Muscle of leg (tissue), 3 donors: ENCODE measurements at regions not wholly inside any gene's neighbourhood (a gene's known extent, or its start where the extent isn't known, plus 50 kb on each side); places are given as distances from the start of the nearest gene placed in this dataset.

Experiments
- DNase-seq: peaks from one replicate; pipeline ENCODE4 v3.0.0; 2013
- H3K27ac ChIP-seq: one replicate; pipeline ENCODE4 v1.5.1; 2013; ENCODE audit warnings: mild to moderate bottlenecking, low read length, control low read depth
- H3K27me3 ChIP-seq: one replicate; pipeline ENCODE4 v1.6.1; 2013; ENCODE audit warnings: low read length; ENCODE audit not compliant: control insufficient read depth, insufficient read depth
- H3K36me3 ChIP-seq: one replicate; pipeline ENCODE4 v1.6.1; 2013; ENCODE audit warnings: low read length; ENCODE audit not compliant: control insufficient read depth, insufficient read depth
- H3K4me1 ChIP-seq: one replicate; pipeline ENCODE4 v1.6.1; 2013; ENCODE audit warnings: low read length; ENCODE audit not compliant: control insufficient read depth, insufficient read depth
- H3K4me3 ChIP-seq: one replicate; pipeline ENCODE4 v1.5.1; 2013; ENCODE audit warnings: low read length, control low read depth
- H3K9me3 ChIP-seq: replicated peaks from 2 replicates; pipeline ENCODE4 v1.6.1; 2013; ENCODE audit warnings: low read depth, low read length; ENCODE audit not compliant: control insufficient read depth
- WGBS: methylation state at CpG from one replicate; pipeline ENCODE4 v1.1.5; 2013; ENCODE audit warnings: missing lambda C conversion rate; ENCODE audit not compliant: insufficient coverage; 5-methylcytosine and 5-hydroxymethylcytosine counted together

GRCh38 chr2:238784671-238785527 is 63.0 kb upstream of the TWIST2 start:
- 14% methylated on average over 7 of the region's 17 CpGs for WGBS
- Histone ChIP-seq H3K36me3 (no peaks in the 10 kb centered on the region), H3K4me1 (peaks cover 2% of the 10 kb centered on the region), H3K27ac (no peak overlapping the region), H3K9me3 (no peaks in the 10 kb centered on the region), H3K4me3 (no peak overlapping the region), H3K27me3 (peaks cover 2% of the 10 kb centered on the region)
- peak; percentile 86 for DNase-seq

GRCh38 chr2:238785528-238785860 is 62.4 kb upstream of the TWIST2 start:
- no peak for DNase-seq
- H3K36me3 ChIP-seq: no peaks in the 10 kb centered on the region
- H3K4me3 ChIP-seq: no peak overlapping the region
- 100% methylated on average over 2 of the region's 9 CpGs for WGBS
- H3K27me3 ChIP-seq: peaks cover 5% of the 10 kb centered on the region
- H3K4me1 ChIP-seq: peaks cover 5% of the 10 kb centered on the region
- no peak overlapping the region for H3K27ac ChIP-seq
- no peaks in the 10 kb centered on the region for H3K9me3 ChIP-seq

- DNase-seq: no peak
- peaks cover 12% of the 10 kb centered on the region for H3K27me3 ChIP-seq
These were observed 61.5 kb upstream of the TWIST2 start for GRCh38 chr2:238786379-238786778.

GRCh38 chr2:238786792-238787490 is 60.9 kb upstream of the TWIST2 start:
- WGBS: 85% methylated on average over 25 of the region's 29 CpGs
- no peak for DNase-seq
- Histone ChIP-seq H3K27me3 (peaks cover 12% of the 10 kb centered on the region), H3K9me3 (no peaks in the 10 kb centered on the region), H3K36me3 (no peaks in the 10 kb centered on the region), H3K4me3 (no peak overlapping the region), H3K4me1 (peaks cover 14% of the 10 kb centered on the region), H3K27ac (no peak overlapping the region)

More at GRCh38 chr2:238786379-238786778, 61.5 kb upstream of the TWIST2 start:
- Histone ChIP-seq H3K36me3 (no peaks in the 10 kb centered on the region), H3K27ac (no peak overlapping the region), H3K4me3 (no peak overlapping the region), H3K9me3 (no peaks in the 10 kb centered on the region), H3K4me1 (peaks cover 12% of the 10 kb centered on the region)
- WGBS: 82% methylated on average over 6 of the region's 9 CpGs

- H3K4me1 ChIP-seq: peaks cover 14% of the 10 kb centered on the region
- H3K4me3 ChIP-seq: no peak overlapping the region
- H3K36me3 ChIP-seq: no peaks in the 10 kb centered on the region
- no peak for DNase-seq
- H3K9me3 ChIP-seq: no peaks in the 10 kb centered on the region
- WGBS: 94% methylated on average over 3 of the region's 5 CpGs
- no peak overlapping the region for H3K27ac ChIP-seq
- peaks cover 12% of the 10 kb centered on the region for H3K27me3 ChIP-seq
These were observed 60.4 kb upstream of the TWIST2 start for GRCh38 chr2:238787501-238787900.

GRCh38 chr2:238789317-238789806 is 58.5 kb upstream of the TWIST2 start:
- H3K9me3 ChIP-seq: no peaks in the 10 kb centered on the region
- no peak overlapping the region for H3K4me3 ChIP-seq
- no peaks in the 10 kb centered on the region for H3K36me3 ChIP-seq
- no peak for DNase-seq
- H3K27ac ChIP-seq: no peak overlapping the region
- peaks cover 12% of the 10 kb centered on the region for H3K27me3 ChIP-seq
- H3K4me1 ChIP-seq: peaks cover 13% of the 10 kb centered on the region
- 81% methylated on average over 2 of the region's 8 CpGs for WGBS

- Histone ChIP-seq H3K36me3 (no peaks in the 10 kb centered on the region), H3K4me3 (no peak overlapping the region), H3K27ac (no peak overlapping the region), H3K27me3 (peaks cover 12% of the 10 kb centered on the region), H3K9me3 (no peaks in the 10 kb centered on the region), H3K4me1 (peaks cover 12% of the 10 kb centered on the region)
- DNase-seq: peak; percentile 58
- WGBS: 45% methylated on average over 9 of the region's 16 CpGs
These were observed 57.6 kb upstream of the TWIST2 start for GRCh38 chr2:238790126-238790832.

- WGBS: 47% methylated on average over 8 of the region's 12 CpGs
- Histone ChIP-seq H3K36me3 (no peaks in the 10 kb centered on the region), H3K4me3 (no peak overlapping the region), H3K27me3 (peaks cover 12% of the 10 kb centered on the region), H3K4me1 (peaks cover 12% of the 10 kb centered on the region), H3K9me3 (no peaks in the 10 kb centered on the region), H3K27ac (no peak overlapping the region)
- DNase-seq: peak; percentile 20
These were observed 57.1 kb upstream of the TWIST2 start for GRCh38 chr2:238790833-238791230.

GRCh38 chr2:238791354-238791753 is 56.5 kb upstream of the TWIST2 start:
- no peaks in the 10 kb centered on the region for H3K36me3 ChIP-seq
- no peak for DNase-seq
- WGBS: 64% methylated on average over 6 of the region's 14 CpGs

GRCh38 chr2:238793306-238793705 is 54.6 kb upstream of the TWIST2 start:
- Histone ChIP-seq H3K4me1 (peaks cover 12% of the 10 kb centered on the region), H3K9me3 (no peaks in the 10 kb centered on the region), H3K27ac (no peak overlapping the region), H3K4me3 (no peak overlapping the region), H3K36me3 (no peaks in the 10 kb centered on the region), H3K27me3 (peaks cover 19% of the 10 kb centered on the region)
- peak; percentile 32 for DNase-seq
- WGBS: no CpG with 5 or more reads among the region's 5 CpGs

More at GRCh38 chr2:238791354-238791753, 56.5 kb upstream of the TWIST2 start:
- peaks cover 12% of the 10 kb centered on the region for H3K4me1 ChIP-seq
- no peaks in the 10 kb centered on the region for H3K9me3 ChIP-seq
- peaks cover 14% of the 10 kb centered on the region for H3K27me3 ChIP-seq
- no peak overlapping the region for H3K4me3 ChIP-seq
- H3K27ac ChIP-seq: no peak overlapping the region
